Adrenal gland (tissue), 9 donors: ENCODE measurements at regions not wholly inside any gene's neighbourhood (a gene's known extent, or its start where the extent isn't known, plus 50 kb on each side); places are given as distances from the start of the nearest gene placed in this dataset.
"Not testable (repeated sequence)": the region's sequence is repeated elsewhere in the genome, so short reads cannot be mapped to it uniquely, and the experiment has no call there.

Experiments used
- DNase-seq, 7 donors: peaks; one replicate each; pipeline ENCODE4 v3.0.0-alpha.2; 2019 to 2020
- H3K27ac ChIP-seq, 5 donors: fragments of 200-600 bp; sonication (generic) in 4 of 5; 1 replicate in 3 of 5; 2 replicates in 2 of 5; pipeline versions ENCODE4 v1.5.1 to v1.8.0; 2016 to 2020; ENCODE audit warnings: mild to moderate bottlenecking in 1 of 5
- H3K27me3 ChIP-seq: fragments of 200-600 bp; 2 replicates; pipeline ENCODE4 v1.8.0; 2021
- H3K36me3 ChIP-seq, 2 donors: fragments of 200-600 bp; replicated peaks in 1 of 2; 1 replicate in 1 of 2; 2 replicates in 1 of 2; pipeline versions ENCODE4 v1.5.1 to v1.8.0; 2018 to 2022
- H3K4me1 ChIP-seq, 2 donors: fragments of 200-600 bp; replicated peaks in 1 of 2; 1 replicate in 1 of 2; 2 replicates in 1 of 2; pipeline versions ENCODE4 v1.5.1 to v1.8.0; 2018 to 2021
- H3K4me3 ChIP-seq, 4 donors: fragments of 200-600 bp; sonication (generic) in 3 of 4; one replicate each; pipeline ENCODE4 v1.5.1; 2016 to 2018
- H3K9me3 ChIP-seq, 3 donors: fragments of 200-600 bp; sonication (generic) in 1 of 3; replicated peaks in 1 of 3; 1 replicate in 2 of 3; 2 replicates in 1 of 3; pipeline versions ENCODE4 v1.5.1 to v1.8.0; 2016 to 2021
- POLR2A ChIP-seq, 2 donors: fragments of 450-650 bp; IDR thresholded peaks; one replicate each; pipeline ENCODE4 v1.6.1; 2017; ENCODE audit warnings: antibody characterized with exemption in 2 of 2, mild to moderate bottlenecking in 2 of 2, moderate library complexity in 1 of 2
- WGBS, 4 donors: extraction: QIAGEN DNeasy Blood & Tissue Kit in 2 of 4; methylation state at CpG; one replicate each; pipeline versions ENCODE4 v1.1.5 to v1.1.7; 2013 to 2017; 5-methylcytosine and 5-hydroxymethylcytosine counted together
- intact Hi-C, 2 donors: fragments of 100-400 bp; cut with DNase I; formaldehyde crosslinking; loops; one replicate each; pipeline versions ENCODE4 v1.14.1 to v1.15.0; 2022 to 2023
- TF ChIP-seq, protein P1 (sequence below), 6 experiments: fragments of 450-650 bp in 4 of 6; fragments of 200-600 bp in 2 of 6; sonication (generic) in 1 of 6; IDR thresholded peaks; 1 replicate in 5 of 6; 2 replicates in 1 of 6; pipeline versions ENCODE4 v1.5.1 to v1.8.0; 2016 to 2021; ENCODE audit warnings: antibody characterized with exemption in 6 of 6, mild to moderate bottlenecking in 2 of 6, moderate library complexity in 1 of 6
- donor health status: healthy with polysubstance abuse.
- donor health status: Bipolar disorder and iron deficiency.
- donor health status: DM: yes; HTN: yes; CAD: no.
- donor health status: DM: no; HTN: no; CAD: no.
- donor health status: DM: no; HTN: no; CAD: no.

DNA sequence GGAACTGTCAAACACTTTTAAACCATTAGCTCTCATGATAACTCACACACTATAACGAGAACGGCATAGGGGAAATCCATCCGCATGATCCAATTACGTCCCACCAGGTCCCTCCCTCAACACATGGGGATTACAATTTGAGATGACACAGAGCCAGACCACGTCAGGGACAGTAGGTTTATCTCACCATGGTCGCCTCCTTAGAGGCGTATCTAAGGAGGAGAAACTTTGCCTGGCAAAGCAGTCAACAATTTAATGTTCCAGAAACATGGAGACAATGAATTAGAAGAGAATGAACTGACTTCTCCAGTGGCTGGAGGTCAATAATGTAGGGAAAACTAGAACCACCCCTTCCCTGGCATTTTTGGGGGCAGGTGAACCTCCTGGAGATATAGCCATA lies 488.4 kb upstream of the AUTS2 start:
- Histone ChIP-seq H3K4me3 (no peak overlapping the region), H3K27me3 (no peaks in the 10 kb centered on the region), H3K36me3 (no peaks in the 10 kb centered on the region), H3K27ac (no peak overlapping the region), H3K9me3 (no peaks in the 10 kb centered on the region), H3K4me1 (no peaks in the 10 kb centered on the region)
- 90 to 95% (median 91%) methylated on average over 7 of the region's 7 CpGs for WGBS, 4 donors
- TF ChIP-seq, protein P1, sequence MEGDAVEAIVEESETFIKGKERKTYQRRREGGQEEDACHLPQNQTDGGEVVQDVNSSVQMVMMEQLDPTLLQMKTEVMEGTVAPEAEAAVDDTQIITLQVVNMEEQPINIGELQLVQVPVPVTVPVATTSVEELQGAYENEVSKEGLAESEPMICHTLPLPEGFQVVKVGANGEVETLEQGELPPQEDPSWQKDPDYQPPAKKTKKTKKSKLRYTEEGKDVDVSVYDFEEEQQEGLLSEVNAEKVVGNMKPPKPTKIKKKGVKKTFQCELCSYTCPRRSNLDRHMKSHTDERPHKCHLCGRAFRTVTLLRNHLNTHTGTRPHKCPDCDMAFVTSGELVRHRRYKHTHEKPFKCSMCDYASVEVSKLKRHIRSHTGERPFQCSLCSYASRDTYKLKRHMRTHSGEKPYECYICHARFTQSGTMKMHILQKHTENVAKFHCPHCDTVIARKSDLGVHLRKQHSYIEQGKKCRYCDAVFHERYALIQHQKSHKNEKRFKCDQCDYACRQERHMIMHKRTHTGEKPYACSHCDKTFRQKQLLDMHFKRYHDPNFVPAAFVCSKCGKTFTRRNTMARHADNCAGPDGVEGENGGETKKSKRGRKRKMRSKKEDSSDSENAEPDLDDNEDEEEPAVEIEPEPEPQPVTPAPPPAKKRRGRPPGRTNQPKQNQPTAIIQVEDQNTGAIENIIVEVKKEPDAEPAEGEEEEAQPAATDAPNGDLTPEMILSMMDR (IDR thresholded peaks at IDR 0.05) = no peak
- TF ChIP-seq POLR2A (IDR thresholded peaks at IDR 0.05) = no peak
- no peak for DNase-seq
- intact Hi-C loops = no loop called here

DNA sequence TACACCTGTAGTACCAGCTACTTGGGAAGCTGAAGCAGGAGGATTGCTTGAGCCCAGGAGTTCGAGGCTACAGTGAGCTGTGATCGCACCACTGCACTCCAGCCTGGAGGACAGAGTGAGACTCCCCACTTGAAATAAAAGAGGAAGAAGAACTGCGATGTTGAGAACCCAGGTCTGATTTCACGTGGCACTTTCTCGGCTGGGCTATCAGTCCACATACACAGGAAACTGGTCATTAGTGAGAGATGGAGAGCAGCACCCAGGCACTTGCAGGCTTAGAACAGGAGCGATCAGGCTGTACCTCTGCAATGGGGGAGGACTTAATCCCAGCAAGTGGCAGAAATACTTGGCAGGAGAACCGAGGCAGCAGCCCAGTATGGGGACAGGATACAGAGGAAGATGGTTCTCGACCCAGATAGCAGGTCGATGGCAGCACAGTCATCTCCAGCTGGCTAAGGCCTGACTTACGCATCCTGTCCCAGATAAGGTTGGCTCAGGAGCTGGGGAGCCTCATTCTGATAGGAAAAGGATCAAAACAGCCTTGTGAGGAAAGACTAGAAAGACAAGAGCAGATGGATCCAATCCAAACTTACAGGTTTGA lies 487.7 kb upstream of the AUTS2 start:
- Histone ChIP-seq H3K36me3 (no peaks in the 10 kb centered on the region), H3K27me3 (no peaks in the 10 kb centered on the region), H3K9me3 (no peaks in the 10 kb centered on the region), H3K4me1 (no peaks in the 10 kb centered on the region), H3K27ac (no peak overlapping the region), H3K4me3 (no peak overlapping the region)
- peak in 1 of 7 donors; percentile 20 for DNase-seq
- TF ChIP-seq, protein P1 (IDR thresholded peaks at IDR 0.05) = no peak
- no peak for TF ChIP-seq POLR2A (IDR thresholded peaks at IDR 0.05)
- intact Hi-C loops = no loop called here
- WGBS, 4 donors = 71 to 83% (median 79%) methylated on average over 8 to 10 of the region's 10 CpGs

DNA sequence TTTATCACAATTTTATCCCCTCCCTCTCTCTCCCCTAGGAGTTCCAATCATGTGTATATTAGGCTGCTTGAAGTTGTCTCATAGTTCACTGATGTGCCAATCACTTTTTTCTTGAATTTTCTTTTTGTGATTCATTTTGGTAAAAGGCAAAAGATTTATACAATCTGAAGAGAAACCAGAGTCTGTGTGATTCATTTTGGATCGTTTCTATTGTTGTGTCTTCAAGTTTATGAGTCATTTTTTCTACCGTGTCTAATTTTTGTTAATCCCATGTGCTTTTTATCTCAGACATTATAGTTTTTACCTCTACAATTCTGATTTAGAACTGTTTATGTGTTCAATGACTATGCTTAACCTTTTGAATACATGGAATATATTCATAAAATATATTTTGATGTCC lies 483.9 kb upstream of the AUTS2 start:
- no peak for DNase-seq
- H3K9me3 ChIP-seq = no peaks in the 10 kb centered on the region
- TF ChIP-seq POLR2A (IDR thresholded peaks at IDR 0.05) = no peak
- TF ChIP-seq, protein P1 (IDR thresholded peaks at IDR 0.05) = no peak
- H3K27ac ChIP-seq = no peak overlapping the region
- H3K36me3 ChIP-seq = no peaks in the 10 kb centered on the region
- no peak overlapping the region for H3K4me3 ChIP-seq
- no peaks in the 10 kb centered on the region for H3K4me1 ChIP-seq
- intact Hi-C loops = no loop called here
- whole genome bisulfite sequencing, 4 donors = 61 to 68% (median 63%) methylated on average over 2 of the region's 2 CpGs
- no peaks in the 10 kb centered on the region for H3K27me3 ChIP-seq

- no peak for DNase-seq
- WGBS, 4 donors = 45 to 68% (median 59%) methylated on average over 2 to 3 of the region's 3 CpGs
- TF ChIP-seq, protein P1 (IDR thresholded peaks at IDR 0.05) = no peak
- no peak for TF ChIP-seq POLR2A (IDR thresholded peaks at IDR 0.05)
- intact Hi-C loops = no loop called here
- no peak overlapping the region for H3K4me3 ChIP-seq
- H3K9me3 ChIP-seq = no peaks in the 10 kb centered on the region
- no peaks in the 10 kb centered on the region for H3K4me1 ChIP-seq
- no peaks in the 10 kb centered on the region for H3K36me3 ChIP-seq
- no peaks in the 10 kb centered on the region for H3K27me3 ChIP-seq
- H3K27ac ChIP-seq = no peak overlapping the region
Measured at GRCh38 chr7:69115788-69116187, 482.5 kb upstream of the AUTS2 start.

GRCh38 chr7:69116196-69116595 lies 482.1 kb upstream of the AUTS2 start:
- H3K4me3 ChIP-seq, intact Hi-C loops, H3K36me3 ChIP-seq, H3K27ac ChIP-seq, H3K27me3 ChIP-seq, H3K9me3 ChIP-seq, H3K4me1 ChIP-seq, DNase-seq: not testable (repeated sequence)
- WGBS, 4 donors = 81 to 93% (median 90%) methylated on average over 4 of the region's 4 CpGs
